ENCODE measurements at regions not wholly inside any gene's neighbourhood (a gene's known extent, or its start where the extent isn't known, plus 50 kb on each side); places are given as distances from the start of the nearest gene placed in this dataset.

DNA sequence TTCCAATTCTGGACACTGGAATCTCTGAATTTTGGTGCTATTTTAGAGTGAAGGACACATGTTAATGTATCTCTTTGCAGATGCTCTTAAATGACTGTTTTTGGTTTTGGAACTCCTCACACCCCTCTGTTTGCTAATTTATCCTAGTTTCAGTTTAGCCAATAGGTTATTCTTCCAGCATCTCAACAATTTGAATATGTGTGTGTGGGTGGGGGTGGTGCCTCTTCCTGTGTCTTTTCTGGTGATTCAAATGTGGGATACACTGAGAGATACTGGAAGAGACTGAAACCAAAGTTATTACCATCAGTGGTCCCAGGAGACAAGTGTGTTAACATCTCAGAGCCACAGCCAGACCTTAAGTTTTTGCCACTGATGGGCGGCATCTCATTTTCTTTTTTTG, 1317.4 kb upstream of the TMEM132C start:
- TF ChIP-seq GATA2 (IDR thresholded peaks at IDR 0.05; ENCODE audit: low read depth, low read length) (no peak), GATA3 (IDR thresholded peaks at IDR 0.05; ENCODE audit: low read depth, low read length) (no peak)

All from SH-SY5Y (cell line).